Activated B cell treated with CpG ODN at 0.5 μM for 24 hours (primary cell): ENCODE measurements at regions not wholly inside any gene's neighbourhood (a gene's known extent, or its start where the extent isn't known, plus 50 kb on each side); places are given as distances from the start of the nearest gene placed in this dataset.

ENCODE experiments used
- ATAC-seq: fragments of 200-7000 bp; cut with Tn5 transposase; one replicate; pipeline ENCODE4 v1.10.0; 2021; ENCODE audit warnings: low read depth, mild to moderate bottlenecking, moderate library complexity
- CTCF ChIA-PET: fragments of 350-600 bp; sonication (Branson Sonifier 250); formaldehyde crosslinking; loops from one replicate; lab custom pipeline; 2021; ENCODE audit warnings: antibody characterized with exemption; lab: Charles Lee
- POLR2A ChIA-PET: fragments of 350-600 bp; sonication (Branson Sonifier 250); formaldehyde crosslinking; loops from one replicate; lab custom pipeline; 2021; ENCODE audit warnings: antibody characterized with exemption; lab: Charles Lee
- DNase-seq: peaks from one replicate; pipeline ENCODE4 v3.0.0; 2022
- H3K27ac Mint-ChIP-seq: one replicate; pipeline ENCODE4 v1.8.0; 2020; ENCODE audit warnings: mixed read lengths
- H3K27me3 Mint-ChIP-seq: one replicate; pipeline ENCODE4 v1.8.0; 2021; ENCODE audit warnings: mixed read lengths
- H3K36me3 Mint-ChIP-seq: one replicate; pipeline ENCODE4 v1.8.0; 2021; ENCODE audit warnings: low read depth, mixed read lengths
- H3K4me1 Mint-ChIP-seq: one replicate; pipeline ENCODE4 v1.8.0; 2021; ENCODE audit warnings: mixed read lengths
- H3K4me3 Mint-ChIP-seq: one replicate; pipeline ENCODE4 v1.8.0; 2020; ENCODE audit warnings: mild to moderate bottlenecking, mixed read lengths
- H3K9me3 Mint-ChIP-seq: one replicate; pipeline ENCODE4 v1.8.0; 2020; ENCODE audit warnings: mixed read lengths
- CTCF ChIP-seq: fragments of 200-600 bp; IDR thresholded peaks from one replicate; pipeline ENCODE4 v1.8.0; 2022; ENCODE audit warnings: antibody characterized with exemption, mild to moderate bottlenecking
- intact Hi-C: fragments of 100-400 bp; cut with micrococcal nuclease; formaldehyde crosslinking; loops from one replicate; pipeline ENCODE4 v1.15.1; 2024

- intact Hi-C loops: no loop called here
- H3K4me1 Mint-ChIP-seq: no peaks in the 10 kb centered on the region
- DNase-seq (no peak), ATAC-seq (no peak)
- H3K27ac Mint-ChIP-seq: no peak overlapping the region
- no peaks in the 10 kb centered on the region for H3K9me3 Mint-ChIP-seq
- H3K27me3 Mint-ChIP-seq: peaks cover 16% of the 10 kb centered on the region
- ChIA-PET POLR2A (no interaction called here), CTCF (no interaction called here)
- no peak overlapping the region for H3K4me3 Mint-ChIP-seq
- no peak for TF ChIP-seq CTCF
- H3K36me3 Mint-ChIP-seq: no peaks in the 10 kb centered on the region
These were observed 144.8 kb upstream of the GJB5 start for GRCh38 chr1:34610063-34610462.

- ChIA-PET CTCF (no interaction called here), POLR2A (no interaction called here)
- Mint-ChIP-seq H3K4me3 (no peak overlapping the region), H3K27me3 (peaks cover 22% of the 10 kb centered on the region), H3K27ac (no peak overlapping the region), H3K4me1 (no peaks in the 10 kb centered on the region), H3K36me3 (no peaks in the 10 kb centered on the region), H3K9me3 (no peaks in the 10 kb centered on the region)
- no peak for ATAC-seq
- TF ChIP-seq CTCF: no peak
- no peak for DNase-seq
- intact Hi-C loops: no loop called here
These were observed 143.3 kb upstream of the GJB5 start for GRCh38 chr1:34611571-34611970.

- intact Hi-C loops: no loop called here
- no peaks in the 10 kb centered on the region for H3K9me3 Mint-ChIP-seq
- H3K27ac Mint-ChIP-seq: no peak overlapping the region
- H3K4me1 Mint-ChIP-seq: no peaks in the 10 kb centered on the region
- ChIA-PET POLR2A (no interaction called here), CTCF (no interaction called here)
- ATAC-seq (no peak), DNase-seq (no peak)
- peaks cover 24% of the 10 kb centered on the region for H3K27me3 Mint-ChIP-seq
- H3K36me3 Mint-ChIP-seq: no peaks in the 10 kb centered on the region
- TF ChIP-seq CTCF: no peak
- H3K4me3 Mint-ChIP-seq: no peak overlapping the region
These were observed 142.6 kb upstream of the GJB5 start for GRCh38 chr1:34612091-34612827.

GRCh38 chr1:34617321-34618118 is 137.3 kb upstream of the GJB5 start:
- ChIA-PET POLR2A (no interaction called here), CTCF (no interaction called here)
- no peak for TF ChIP-seq CTCF
- H3K4me1 Mint-ChIP-seq: no peaks in the 10 kb centered on the region
- H3K9me3 Mint-ChIP-seq: no peaks in the 10 kb centered on the region
- peaks cover 16% of the 10 kb centered on the region for H3K27me3 Mint-ChIP-seq
- H3K4me3 Mint-ChIP-seq: no peak overlapping the region
- H3K27ac Mint-ChIP-seq: no peak overlapping the region
- DNase-seq (no peak), ATAC-seq (no peak)
- H3K36me3 Mint-ChIP-seq: no peaks in the 10 kb centered on the region
- intact Hi-C loops: no loop called here

GRCh38 chr1:34618381-34618780 is 136.5 kb upstream of the GJB5 start:
- ATAC-seq (no peak), DNase-seq (no peak)
- no peak for TF ChIP-seq CTCF
- intact Hi-C loops: no loop called here
- H3K27me3 Mint-ChIP-seq: peaks cover 16% of the 10 kb centered on the region
- POLR2A ChIA-PET: no interaction called here
- CTCF ChIA-PET: no interaction called here
- H3K36me3 Mint-ChIP-seq: no peaks in the 10 kb centered on the region
- no peak overlapping the region for H3K4me3 Mint-ChIP-seq
- H3K4me1 Mint-ChIP-seq: no peaks in the 10 kb centered on the region
- no peak overlapping the region for H3K27ac Mint-ChIP-seq
- no peaks in the 10 kb centered on the region for H3K9me3 Mint-ChIP-seq
